ENCODE measurements at regions not wholly inside any gene's neighbourhood (a gene's known extent, or its start where the extent isn't known, plus 50 kb on each side); places are given as distances from the start of the nearest gene placed in this dataset.

- intact Hi-C loops (cut with micrococcal nuclease), result no loop called here
- H3K9me3 Mint-ChIP-seq, result no peaks in the 10 kb centered on the region
- H3K4me3 Mint-ChIP-seq, result no peak overlapping the region
- H3K27me3 Mint-ChIP-seq, result no peaks in the 10 kb centered on the region
- no peaks in the 10 kb centered on the region for H3K36me3 Mint-ChIP-seq (ENCODE audit: low read depth)
- no peak overlapping the region for H3K27ac Mint-ChIP-seq
- H3K4me1 Mint-ChIP-seq (ENCODE audit: low read depth), result no peaks in the 10 kb centered on the region
Observed at GRCh38 chr1:74818241-74818640, 85.3 kb downstream of the TYW3 start.

GRCh38 chr1:74818661-74819456 lies 85.9 kb downstream of the TYW3 start:
- Mint-ChIP-seq H3K4me1 (ENCODE audit: low read depth) (no peaks in the 10 kb centered on the region), H3K27ac (no peak overlapping the region), H3K4me3 (no peak overlapping the region), H3K9me3 (no peaks in the 10 kb centered on the region), H3K36me3 (ENCODE audit: low read depth) (no peaks in the 10 kb centered on the region), H3K27me3 (no peaks in the 10 kb centered on the region)
- intact Hi-C loops (cut with micrococcal nuclease), result no loop called here

GRCh38 chr1:74822851-74823401 lies 90.0 kb downstream of the TYW3 start:
- Mint-ChIP-seq H3K4me3 (no peak overlapping the region), H3K27ac (no peak overlapping the region), H3K27me3 (no peaks in the 10 kb centered on the region), H3K9me3 (no peaks in the 10 kb centered on the region), H3K36me3 (ENCODE audit: low read depth) (no peaks in the 10 kb centered on the region), H3K4me1 (ENCODE audit: low read depth) (no peaks in the 10 kb centered on the region)
- intact Hi-C loops (cut with micrococcal nuclease), result no loop called here

- Mint-ChIP-seq H3K4me1 (ENCODE audit: low read depth) (no peaks in the 10 kb centered on the region), H3K36me3 (ENCODE audit: low read depth) (no peaks in the 10 kb centered on the region), H3K27ac (no peak overlapping the region), H3K9me3 (no peaks in the 10 kb centered on the region), H3K4me3 (no peak overlapping the region), H3K27me3 (no peaks in the 10 kb centered on the region)
- intact Hi-C loops (cut with micrococcal nuclease), result no loop called here
Observed at GRCh38 chr1:74824497-74825107, 91.7 kb downstream of the TYW3 start.

- Mint-ChIP-seq H3K9me3 (no peaks in the 10 kb centered on the region), H3K4me3 (no peak overlapping the region), H3K4me1 (ENCODE audit: low read depth) (no peaks in the 10 kb centered on the region), H3K36me3 (ENCODE audit: low read depth) (no peaks in the 10 kb centered on the region), H3K27me3 (no peaks in the 10 kb centered on the region), H3K27ac (no peak overlapping the region)
- intact Hi-C loops (cut with micrococcal nuclease), result no loop called here
Observed at GRCh38 chr1:74830766-74831165, 97.8 kb downstream of the TYW3 start.

- no peak overlapping the region for H3K27ac Mint-ChIP-seq
- H3K4me1 Mint-ChIP-seq (ENCODE audit: low read depth), result no peaks in the 10 kb centered on the region
- no peaks in the 10 kb centered on the region for H3K9me3 Mint-ChIP-seq
- no peaks in the 10 kb centered on the region for H3K36me3 Mint-ChIP-seq (ENCODE audit: low read depth)
- no peak overlapping the region for H3K4me3 Mint-ChIP-seq
- H3K27me3 Mint-ChIP-seq, result no peaks in the 10 kb centered on the region
- intact Hi-C loops (cut with micrococcal nuclease), result no loop called here
Observed at GRCh38 chr1:74834261-74834660, 101.3 kb downstream of the TYW3 start.

- H3K27ac Mint-ChIP-seq, result no peak overlapping the region
- H3K36me3 Mint-ChIP-seq (ENCODE audit: low read depth), result no peaks in the 10 kb centered on the region
- no peaks in the 10 kb centered on the region for H3K4me1 Mint-ChIP-seq (ENCODE audit: low read depth)
- H3K27me3 Mint-ChIP-seq, result no peaks in the 10 kb centered on the region
- intact Hi-C loops (cut with micrococcal nuclease), result no loop called here
- no peak overlapping the region for H3K4me3 Mint-ChIP-seq
- no peaks in the 10 kb centered on the region for H3K9me3 Mint-ChIP-seq
Observed at GRCh38 chr1:74835051-74835450, 102.1 kb downstream of the TYW3 start.

- Mint-ChIP-seq H3K4me3 (no peak overlapping the region), H3K9me3 (no peaks in the 10 kb centered on the region), H3K4me1 (ENCODE audit: low read depth) (no peaks in the 10 kb centered on the region), H3K27ac (no peak overlapping the region), H3K36me3 (ENCODE audit: low read depth) (no peaks in the 10 kb centered on the region), H3K27me3 (no peaks in the 10 kb centered on the region)
- intact Hi-C loops (cut with micrococcal nuclease), result no loop called here
Observed at GRCh38 chr1:74842726-74843125, 109.8 kb downstream of the TYW3 start.

- Mint-ChIP-seq H3K9me3 (peaks cover 22% of the 10 kb centered on the region), H3K36me3 (ENCODE audit: low read depth) (no peaks in the 10 kb centered on the region)
- intact Hi-C loops (cut with micrococcal nuclease), result no loop called here
Observed at GRCh38 chr1:74847715-74848114, 114.8 kb downstream of the TYW3 start.

GRCh38 chr1:74853756-74854155 lies 120.8 kb downstream of the TYW3 start:
- Mint-ChIP-seq H3K4me1 (ENCODE audit: low read depth) (no peaks in the 10 kb centered on the region), H3K4me3 (no peak overlapping the region), H3K27me3 (no peaks in the 10 kb centered on the region), H3K36me3 (ENCODE audit: low read depth) (no peaks in the 10 kb centered on the region), H3K27ac (no peak overlapping the region), H3K9me3 (peaks cover 42% of the 10 kb centered on the region)
- intact Hi-C loops (cut with micrococcal nuclease), result no loop called here

More at GRCh38 chr1:74847715-74848114, 114.8 kb downstream of the TYW3 start:
- H3K27me3 Mint-ChIP-seq, result no peaks in the 10 kb centered on the region
- H3K4me1 Mint-ChIP-seq (ENCODE audit: low read depth), result no peaks in the 10 kb centered on the region
- H3K4me3 Mint-ChIP-seq, result no peak overlapping the region
- H3K27ac Mint-ChIP-seq, result no peak overlapping the region

- Mint-ChIP-seq H3K27ac (no peak overlapping the region), H3K36me3 (ENCODE audit: low read depth) (no peaks in the 10 kb centered on the region), H3K4me1 (ENCODE audit: low read depth) (no peaks in the 10 kb centered on the region), H3K9me3 (peaks cover 39% of the 10 kb centered on the region), H3K27me3 (no peaks in the 10 kb centered on the region), H3K4me3 (no peak overlapping the region)
- intact Hi-C loops (cut with micrococcal nuclease), result no loop called here
Observed at GRCh38 chr1:74856174-74856573, 123.2 kb downstream of the TYW3 start.

- no peaks in the 10 kb centered on the region for H3K27me3 Mint-ChIP-seq
- H3K36me3 Mint-ChIP-seq (ENCODE audit: low read depth), result no peaks in the 10 kb centered on the region
- no peak overlapping the region for H3K4me3 Mint-ChIP-seq
- H3K4me1 Mint-ChIP-seq (ENCODE audit: low read depth), result no peaks in the 10 kb centered on the region
- intact Hi-C loops (cut with micrococcal nuclease), result no loop called here
- no peak overlapping the region for H3K27ac Mint-ChIP-seq
- peaks cover 38% of the 10 kb centered on the region for H3K9me3 Mint-ChIP-seq
Observed at GRCh38 chr1:74857676-74858075, 124.7 kb downstream of the TYW3 start.

GRCh38 chr1:74858136-74858535 lies 125.2 kb downstream of the TYW3 start:
- intact Hi-C loops (cut with micrococcal nuclease), result no loop called here
- Mint-ChIP-seq H3K9me3 (peaks cover 38% of the 10 kb centered on the region), H3K36me3 (ENCODE audit: low read depth) (no peaks in the 10 kb centered on the region), H3K27ac (no peak overlapping the region), H3K27me3 (no peaks in the 10 kb centered on the region), H3K4me1 (ENCODE audit: low read depth) (no peaks in the 10 kb centered on the region), H3K4me3 (no peak overlapping the region)

GRCh38 chr1:74861867-74862266 lies 128.9 kb downstream of the TYW3 start:
- intact Hi-C loops (cut with micrococcal nuclease), result no loop called here
- Mint-ChIP-seq H3K36me3 (ENCODE audit: low read depth) (no peaks in the 10 kb centered on the region), H3K27me3 (no peaks in the 10 kb centered on the region), H3K27ac (no peak overlapping the region), H3K4me3 (no peak overlapping the region), H3K4me1 (ENCODE audit: low read depth) (no peaks in the 10 kb centered on the region), H3K9me3 (peaks cover 70% of the 10 kb centered on the region)
